Posterior vena cava (tissue), 2 donors: ENCODE measurements at regions not wholly inside any gene's neighbourhood (a gene's known extent, or its start where the extent isn't known, plus 50 kb on each side); places are given as distances from the start of the nearest gene placed in this dataset.
"Not testable (repeated sequence)": the region's sequence is repeated elsewhere in the genome, so short reads cannot be mapped to it uniquely, and the experiment has no call there.

Experiments
- DNase-seq: peaks from one replicate; pipeline ENCODE4 v3.0.0-alpha.2; 2020; ENCODE audit warnings: low spot score
- intact Hi-C, 2 donors: fragments of 100-400 bp; cut with DNase I; formaldehyde crosslinking; loops; one replicate each; pipeline versions ENCODE4 v1.14.1 to v1.14.2; 2022 to 2023
- donor health status: DM: yes; HTN: yes; CAD: no.
- donor health status: DM: yes; HTN: yes; CAD: no.

DNA sequence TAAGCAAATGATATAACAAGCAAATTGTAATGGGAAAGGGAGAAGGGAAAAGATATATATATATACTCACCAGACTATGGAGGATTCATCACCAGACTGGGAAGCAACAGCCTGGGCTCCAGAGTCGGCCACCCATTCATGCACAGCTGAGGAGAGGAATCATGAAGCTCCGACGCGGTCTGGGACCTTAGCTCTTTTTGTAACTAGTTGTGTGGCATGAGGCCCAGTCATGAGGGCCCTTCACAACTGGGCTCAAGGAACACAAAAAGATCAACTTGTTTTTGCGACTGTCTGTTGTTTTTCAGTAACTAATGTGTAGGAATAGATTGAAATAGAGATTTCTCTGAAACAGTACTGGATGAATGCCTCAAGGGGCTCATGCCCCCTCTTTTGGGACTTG lies 911.2 kb downstream of the TYW1 start:
- DNase-seq: no peak
- intact Hi-C loops: no loop called here

DNA sequence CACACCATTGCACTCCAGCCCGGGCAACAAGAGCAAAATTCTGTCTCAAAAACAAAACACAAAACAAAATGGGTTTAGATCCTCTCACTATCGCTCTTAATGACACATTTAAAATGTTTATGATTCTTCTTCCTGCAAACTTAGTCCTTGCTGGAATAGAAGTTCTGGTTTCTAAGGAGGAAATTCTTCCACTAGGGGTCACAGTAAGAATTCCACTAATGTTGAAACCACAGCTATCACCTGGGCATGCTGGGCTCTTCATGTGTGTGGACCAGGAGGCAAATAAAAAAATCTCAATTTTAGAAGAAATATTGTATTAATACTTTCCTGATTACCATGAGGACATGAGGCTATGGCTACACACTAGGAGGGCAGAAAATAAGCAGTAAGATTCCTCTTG lies 915.8 kb downstream of the TYW1 start:
- intact Hi-C loops: no loop called here
- no peak for DNase-seq

DNA sequence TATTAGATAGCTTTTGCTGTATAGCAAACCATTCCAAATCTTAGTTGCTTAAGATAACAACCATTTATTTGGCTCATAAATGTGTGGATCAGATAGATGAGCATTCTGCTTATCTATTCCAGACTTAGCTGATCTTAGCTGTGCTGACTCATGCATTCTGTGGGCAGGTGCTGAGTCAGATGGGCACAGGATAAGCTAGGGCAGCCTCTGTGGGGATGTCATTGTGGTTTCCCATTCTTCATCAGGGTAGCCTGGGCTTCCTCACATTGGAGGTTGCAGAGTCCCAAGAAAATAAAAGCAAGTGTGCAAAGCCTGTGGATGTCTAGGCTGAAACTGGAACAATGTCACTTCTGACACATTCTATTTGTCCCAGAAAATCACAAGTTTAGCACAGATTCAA lies 917.0 kb downstream of the TYW1 start:
- intact Hi-C loops: no loop called here
- no peak for DNase-seq

DNA sequence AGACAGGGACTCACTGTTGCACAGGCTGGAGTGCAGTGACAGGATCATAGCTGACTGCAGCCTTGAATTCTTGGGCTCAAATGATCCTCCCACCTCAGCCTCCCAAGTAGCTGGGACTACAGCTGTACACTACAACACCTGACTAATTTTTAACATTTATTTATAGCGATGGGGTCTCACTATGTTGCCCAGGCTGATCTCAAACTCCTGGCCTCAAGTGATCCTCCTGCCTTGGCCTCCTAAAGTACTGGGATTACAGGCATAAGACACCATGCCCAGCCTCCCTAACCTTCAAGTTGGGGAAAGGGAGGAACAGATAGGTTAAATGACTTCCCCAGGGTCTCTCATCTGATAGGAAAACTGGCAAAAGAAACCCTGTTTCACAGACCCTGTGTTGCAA lies 919.5 kb downstream of the TYW1 start:
- DNase-seq, intact Hi-C loops: not testable (repeated sequence)

DNA sequence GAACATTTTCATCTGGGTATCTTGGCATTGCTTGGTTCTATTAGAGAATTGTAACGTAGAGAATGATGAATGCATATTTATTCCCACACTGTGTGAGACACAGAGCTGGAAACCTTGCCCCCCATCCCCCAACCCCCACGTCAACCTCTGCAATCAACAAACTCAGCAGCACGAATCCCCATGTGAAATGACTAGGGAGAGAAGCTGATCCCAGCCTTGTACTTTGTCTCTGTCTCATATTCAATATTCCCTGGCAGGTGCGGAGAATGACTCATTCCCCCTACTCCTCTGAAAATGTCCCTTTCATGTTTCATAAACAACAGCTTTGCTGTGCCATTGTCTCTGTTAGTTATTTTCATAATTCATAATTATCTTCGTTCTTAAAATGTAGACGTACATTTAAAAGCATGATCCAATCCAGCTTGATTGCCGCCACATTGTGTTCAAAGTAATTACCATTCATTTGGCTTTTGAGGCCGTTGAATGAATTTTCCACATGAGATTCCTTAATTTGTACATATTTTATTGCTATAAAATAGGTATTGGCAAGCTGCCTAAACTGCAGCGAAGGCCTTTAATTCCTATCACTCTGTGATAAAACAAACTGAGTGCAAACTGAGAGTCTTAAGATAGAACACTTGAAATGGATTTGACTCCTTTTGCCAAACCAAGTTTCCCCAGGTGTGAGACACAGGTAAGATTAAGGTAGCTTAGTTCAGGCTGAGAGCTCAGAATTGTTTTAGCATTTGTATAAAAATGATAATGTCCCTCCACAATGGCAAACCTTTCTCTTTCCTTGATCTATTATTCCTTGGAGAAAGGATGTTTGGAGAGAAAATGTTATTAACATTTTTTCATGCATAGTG lies 920.2 kb downstream of the TYW1 start:
- DNase-seq: no peak

DNA sequence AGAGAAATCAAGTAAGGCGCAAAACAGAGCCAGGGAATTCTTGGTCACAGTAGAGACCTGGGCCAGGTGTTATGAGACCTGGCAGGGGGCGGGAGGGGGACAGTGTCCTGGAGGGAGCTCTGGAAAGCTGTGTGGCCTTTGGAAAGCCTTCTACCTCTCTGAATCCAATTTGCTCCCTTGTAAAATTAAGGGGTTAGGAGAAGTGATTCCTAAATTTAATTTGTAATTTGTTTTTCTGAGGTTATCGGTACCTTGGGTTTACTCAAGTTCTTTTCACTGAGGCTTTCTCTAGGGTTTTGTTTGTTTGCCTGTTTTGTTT lies 920.8 kb downstream of the TYW1 start:
- intact Hi-C loops: no loop called here
- no peak for DNase-seq

More for the DNA sequence above, 920.2 kb downstream of the TYW1 start:
- intact Hi-C loops: no loop called here

DNA sequence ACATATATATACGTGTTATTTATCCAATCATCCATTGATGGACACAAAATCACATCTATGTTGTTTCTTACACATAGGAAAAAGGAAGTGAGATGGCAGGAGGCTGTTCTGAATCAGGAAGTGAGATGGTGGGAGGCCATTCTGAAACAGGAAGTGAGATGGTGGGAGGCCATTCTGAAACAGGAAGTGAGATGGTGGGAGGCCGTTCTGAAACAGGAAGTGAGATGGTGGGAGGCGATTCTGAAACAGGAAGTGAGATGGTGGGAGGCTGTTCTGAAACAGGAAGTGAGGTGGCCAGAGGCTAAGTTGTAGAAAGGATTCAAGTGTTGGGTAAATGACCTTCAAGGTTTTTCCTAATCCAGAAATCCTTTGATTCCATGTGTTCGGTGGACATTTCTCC lies 921.5 kb downstream of the TYW1 start:
- no peak for DNase-seq
- intact Hi-C loops: no loop called here

DNA sequence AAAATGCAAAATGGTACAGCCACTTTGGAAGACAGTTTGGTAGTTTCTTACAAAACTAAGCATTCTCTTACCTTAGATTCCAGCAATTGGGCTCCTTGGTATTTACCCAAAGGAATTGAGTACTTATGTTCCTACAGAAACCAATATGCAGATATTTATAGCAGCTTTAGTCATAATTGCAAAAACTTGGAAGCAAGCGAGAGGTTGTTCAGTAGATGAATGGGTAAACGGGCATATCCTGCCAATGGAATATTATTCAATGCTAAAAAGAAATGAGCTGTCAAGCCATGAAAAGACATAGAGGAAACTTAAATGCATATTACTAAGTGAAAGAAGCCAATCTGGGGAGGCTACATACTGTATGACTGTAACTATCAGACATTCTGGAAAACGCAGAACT lies 926.7 kb downstream of the TYW1 start:
- intact Hi-C loops: no loop called here

DNA sequence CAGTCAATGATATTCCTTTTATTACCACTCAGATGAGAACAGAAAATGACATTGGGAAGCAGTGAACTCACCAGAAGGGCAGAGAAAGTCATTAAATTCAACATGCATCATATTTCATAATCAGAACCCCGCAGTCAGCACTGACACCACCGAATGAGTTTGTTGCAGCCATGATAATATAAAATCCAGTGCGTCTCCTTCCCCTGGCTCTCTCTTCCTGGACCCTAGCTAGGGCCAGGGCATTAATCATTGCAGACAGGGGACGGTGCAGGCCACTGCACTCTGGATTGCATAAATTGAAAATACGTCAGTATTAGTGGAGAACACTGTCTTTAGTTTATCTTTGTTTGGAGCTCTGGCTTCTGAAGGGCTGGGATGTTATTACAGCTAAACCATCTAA lies 931.5 kb downstream of the TYW1 start:
- DNase-seq: no peak
- intact Hi-C loops: no loop called here

More for the DNA sequence above, 926.7 kb downstream of the TYW1 start:
- DNase-seq: no peak

DNA sequence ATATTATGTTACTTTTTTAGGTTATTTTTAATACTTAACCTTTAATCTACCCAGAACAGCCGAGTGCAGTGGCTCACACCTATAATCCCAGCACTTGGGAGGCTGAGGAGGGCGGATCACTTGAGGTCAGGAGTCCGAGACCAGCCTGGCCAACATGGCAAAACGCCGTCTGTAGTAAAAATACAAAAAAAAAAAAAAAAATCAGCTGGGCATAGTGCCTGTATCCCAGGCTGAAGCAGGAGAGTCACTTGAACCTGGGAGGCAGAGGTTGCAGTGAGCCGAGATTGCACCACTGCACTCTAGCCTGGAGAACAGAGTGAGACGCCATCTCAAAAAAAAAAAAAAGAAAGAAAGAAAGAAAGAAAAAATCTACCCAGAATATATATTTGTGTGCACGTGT lies 939.8 kb downstream of the TYW1 start:
- DNase-seq, intact Hi-C loops: not testable (repeated sequence)

DNA sequence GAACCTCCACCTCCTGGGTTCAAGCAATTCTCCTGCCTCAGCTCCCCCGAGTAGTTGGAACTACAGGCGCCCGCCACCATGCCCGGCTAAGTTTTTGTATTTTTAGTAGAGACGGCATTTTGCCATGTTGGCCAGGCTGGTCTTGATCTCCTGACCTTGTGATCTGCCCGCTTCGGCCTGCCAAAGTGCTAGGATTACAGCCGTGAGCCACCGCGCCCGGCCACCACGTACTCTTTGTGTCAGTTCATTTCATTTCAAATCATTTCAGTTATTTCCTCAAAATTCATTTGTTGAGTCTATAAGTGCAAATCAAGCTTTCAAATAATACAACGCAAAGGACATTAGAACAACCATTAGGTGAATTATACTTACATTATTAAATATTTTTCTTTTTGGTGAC lies 943.8 kb downstream of the TYW1 start:
- no peak for DNase-seq
- intact Hi-C loops: no loop called here

DNA sequence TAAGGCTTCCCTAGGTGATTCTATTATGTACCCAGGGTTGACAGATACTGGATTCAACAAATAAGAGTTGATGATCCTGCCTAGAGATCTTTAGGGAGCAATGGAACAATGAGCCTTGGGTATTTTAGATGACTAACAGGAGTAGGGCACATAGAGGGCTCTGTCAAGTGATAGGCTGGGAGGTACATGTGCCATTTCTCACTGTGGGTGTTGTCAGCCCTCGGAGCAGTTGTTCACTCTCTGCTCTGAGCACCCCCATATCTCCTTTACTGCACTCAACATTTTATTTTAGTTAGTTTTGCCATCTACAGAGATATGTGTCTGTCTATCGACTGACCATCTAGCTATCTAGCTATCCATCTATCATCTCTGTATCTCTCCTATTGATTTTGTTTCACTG lies 950.6 kb downstream of the TYW1 start:
- intact Hi-C loops: no loop called here

DNA sequence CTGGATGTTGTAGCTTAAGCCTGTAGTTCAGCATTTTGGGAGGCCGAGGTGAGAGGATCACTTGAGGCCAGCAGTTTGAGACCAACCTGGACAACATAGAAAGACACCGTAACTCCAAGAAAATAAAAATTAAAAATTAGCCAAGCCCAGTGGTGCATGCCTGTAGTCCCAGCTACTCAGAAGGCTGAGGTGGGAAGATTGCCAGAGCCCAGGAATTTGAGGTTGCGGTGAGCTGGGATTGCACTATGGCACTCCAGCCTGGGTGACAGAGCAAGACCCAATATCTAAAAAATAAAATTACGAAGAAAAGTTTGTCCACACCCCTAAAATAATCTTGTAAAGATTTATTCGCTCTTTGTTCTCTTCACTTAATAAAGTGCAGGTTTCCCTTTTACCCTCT lies 951.0 kb downstream of the TYW1 start:
- intact Hi-C loops: no loop called here
- no peak for DNase-seq

More for the DNA sequence above, 950.6 kb downstream of the TYW1 start:
- DNase-seq: no peak

DNA sequence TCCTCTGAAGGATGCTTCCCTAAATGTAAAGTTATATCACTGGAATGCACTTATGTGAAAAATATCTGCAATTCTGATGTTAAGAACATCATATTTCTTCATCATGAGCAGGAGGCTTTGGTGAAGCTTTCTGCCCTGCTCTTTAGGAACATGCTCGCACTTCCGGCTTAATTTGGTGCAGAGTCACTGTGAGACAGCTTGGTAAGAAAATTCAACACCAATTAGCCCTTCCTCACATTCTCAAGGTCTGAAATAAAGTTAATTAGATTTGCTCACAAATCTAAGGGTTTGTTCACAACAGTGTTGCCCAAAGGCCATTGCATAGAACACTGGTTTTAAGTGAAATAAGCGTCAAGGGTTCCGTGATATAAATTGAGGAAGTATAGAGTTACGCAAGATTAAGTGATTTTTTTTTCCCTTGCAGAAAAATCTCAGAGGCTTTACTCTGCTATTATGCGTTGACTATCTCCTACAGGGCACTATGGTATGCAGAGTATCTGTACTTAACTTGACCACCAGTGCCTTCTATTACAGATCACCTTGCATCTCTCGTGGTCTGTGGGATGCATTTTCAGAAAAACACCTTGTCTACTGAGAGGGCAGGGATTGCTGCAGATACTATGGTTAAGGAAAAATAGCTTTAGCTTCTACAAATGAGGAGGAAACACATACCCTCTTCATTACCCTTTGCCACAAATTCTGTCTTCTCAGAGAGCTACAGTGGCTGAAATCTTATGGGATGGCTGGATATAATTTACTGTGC lies 953.9 kb downstream of the TYW1 start:
- DNase-seq: no peak
- intact Hi-C loops: no loop called here

DNA sequence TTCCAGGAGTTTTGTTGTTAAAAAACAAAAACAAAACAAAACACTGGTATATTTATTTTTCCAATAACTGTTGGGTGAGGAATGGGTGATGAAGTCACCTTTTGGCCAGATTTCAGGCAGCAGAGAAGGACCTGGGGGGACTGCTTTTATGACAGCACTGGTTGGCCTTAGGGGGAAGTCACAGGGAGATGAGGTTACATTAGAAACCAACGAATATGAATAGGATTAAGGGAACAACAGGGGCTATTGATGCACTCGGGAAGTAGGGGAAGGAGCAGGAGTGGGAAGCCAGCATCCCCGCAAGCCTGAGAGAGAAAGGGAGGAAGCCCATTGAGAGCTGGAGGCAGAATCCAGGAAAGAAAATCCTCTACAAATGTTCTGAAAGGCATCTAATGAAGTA lies 958.4 kb downstream of the TYW1 start:
- DNase-seq: no peak
- intact Hi-C loops: no loop called here

DNA sequence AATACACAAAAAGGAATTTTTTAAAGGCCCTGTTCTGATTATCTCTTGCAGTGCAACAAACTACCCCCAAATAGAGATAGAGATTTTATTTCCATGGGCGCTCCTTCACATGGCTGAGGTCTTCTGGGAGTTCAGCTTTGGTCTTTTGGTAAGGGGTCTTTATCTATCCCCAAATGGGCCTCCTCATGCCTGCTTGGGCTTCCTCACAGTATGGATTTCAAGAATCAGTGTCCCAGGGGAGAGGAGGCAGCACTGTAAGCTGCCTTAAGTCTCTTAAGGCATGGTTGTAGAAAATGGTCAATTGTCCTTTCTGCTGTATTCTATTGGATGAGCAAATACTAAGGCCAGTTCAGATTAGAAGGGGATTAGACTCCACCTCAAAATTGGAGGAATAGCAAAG lies 966.2 kb downstream of the TYW1 start:
- intact Hi-C loops: no loop called here
- no peak for DNase-seq

DNA sequence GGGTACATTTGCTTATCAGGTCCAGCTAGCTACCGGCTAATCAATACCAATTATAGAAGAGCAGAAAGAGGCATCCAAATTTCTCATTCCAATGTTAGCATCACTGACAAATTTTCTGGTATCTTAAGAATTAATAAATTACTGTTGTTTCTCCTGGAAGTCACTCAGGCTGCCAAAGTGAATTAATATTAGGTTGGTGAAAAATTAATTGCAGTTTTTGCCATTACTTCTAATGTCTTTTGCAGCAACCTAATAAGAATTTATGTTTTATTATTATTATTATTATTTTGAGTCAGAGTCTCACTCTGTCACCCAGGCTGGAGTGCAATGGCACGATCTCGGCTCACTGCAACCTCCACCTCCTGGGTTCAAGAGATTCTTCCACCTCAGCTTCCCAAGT lies 979.9 kb downstream of the TYW1 start:
- DNase-seq: no peak
- intact Hi-C loops: no loop called here

DNA sequence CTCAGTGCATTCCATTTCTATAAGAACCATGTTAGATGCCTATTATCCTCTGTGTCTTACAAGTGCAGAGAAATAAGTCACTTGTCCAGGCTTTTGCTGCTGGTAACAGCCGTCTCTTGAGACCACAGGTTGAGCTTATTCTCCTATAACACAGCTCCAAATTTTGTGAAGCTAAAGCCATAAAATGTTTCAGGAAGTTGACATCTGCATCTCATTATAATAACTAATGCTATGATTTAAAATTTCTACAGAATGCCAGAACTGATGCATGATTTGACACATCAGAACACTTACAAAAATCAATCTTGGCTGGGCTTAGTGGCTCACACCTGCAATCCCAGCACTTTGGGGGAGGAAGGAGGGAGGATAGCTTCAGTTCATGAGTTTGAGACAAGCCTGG lies 986.9 kb downstream of the TYW1 start:
- intact Hi-C loops: no loop called here
- no peak for DNase-seq

DNA sequence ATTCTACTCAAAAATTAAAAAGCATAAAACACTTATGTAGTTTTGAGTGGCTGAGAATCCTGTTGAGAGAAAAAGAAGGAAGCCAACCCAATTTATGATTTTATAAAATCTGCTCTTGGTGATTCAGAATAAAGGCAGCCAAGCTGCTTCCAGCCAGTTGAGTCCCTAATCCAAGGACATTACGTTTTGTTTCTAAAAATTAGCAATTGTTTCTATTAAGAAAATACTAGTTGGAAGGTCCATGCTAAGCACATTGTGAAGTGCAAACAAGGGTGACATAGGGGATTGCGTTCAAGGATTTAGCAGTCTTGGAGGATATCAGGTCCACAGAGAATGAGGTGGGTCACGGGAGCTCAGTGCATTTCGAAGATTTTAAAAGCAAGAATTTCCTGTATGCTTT lies 987.7 kb downstream of the TYW1 start:
- intact Hi-C loops: no loop called here
- no peak for DNase-seq

DNA sequence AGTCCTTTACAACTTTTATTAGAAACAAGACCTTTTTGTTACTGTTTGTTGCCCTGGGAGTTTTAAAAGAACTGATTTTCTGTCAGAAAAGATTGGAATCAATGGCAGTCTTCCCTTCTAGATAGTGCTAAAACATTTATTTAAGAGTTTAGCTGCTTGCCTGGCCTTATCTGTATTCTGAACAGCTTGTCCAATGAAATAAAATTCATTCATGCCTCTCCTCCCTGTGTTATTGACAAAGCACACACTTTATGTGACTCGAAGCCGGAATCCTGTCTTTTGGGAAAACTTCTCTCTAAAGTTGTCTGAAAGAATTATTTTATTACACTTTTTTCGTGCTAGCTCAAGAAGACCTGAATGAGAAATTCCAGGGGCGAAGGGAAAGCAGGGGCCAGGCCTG lies 992.5 kb downstream of the TYW1 start:
- no peak for DNase-seq
- intact Hi-C loops: no loop called here

DNA sequence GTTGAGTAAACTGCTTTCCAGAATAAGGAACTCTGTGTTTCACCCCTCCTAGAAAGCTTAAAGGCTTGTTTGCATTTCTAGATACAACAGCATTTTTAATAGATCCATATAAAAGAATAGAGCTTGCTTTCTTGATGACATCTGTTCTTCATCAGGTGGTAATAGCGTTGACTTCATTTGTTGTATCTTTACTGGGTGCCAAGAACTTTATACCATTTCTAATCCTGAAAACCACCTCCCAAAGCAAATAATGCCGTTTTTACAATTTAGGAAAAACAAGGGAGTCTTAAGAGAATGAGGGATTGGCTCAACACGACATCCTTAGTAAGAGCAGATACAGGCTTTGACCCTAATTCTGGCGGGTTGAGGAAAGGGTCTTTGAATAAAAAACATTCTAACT lies 993.4 kb downstream of the TYW1 start:
- intact Hi-C loops: no loop called here
- DNase-seq: no peak
